Colonic mucosa (tissue), 4 donors: ENCODE measurements at regions not wholly inside any gene's neighbourhood (a gene's known extent, or its start where the extent isn't known, plus 50 kb on each side); places are given as distances from the start of the nearest gene placed in this dataset.

ENCODE experiments used
- DNase-seq: peaks from one replicate; pipeline ENCODE4 v3.0.0-alpha.2; 2020
- H3K27ac ChIP-seq: fragments of 200-600 bp; one replicate; pipeline ENCODE4 v1.8.0; 2021
- H3K27me3 ChIP-seq: fragments of 200-600 bp; one replicate; pipeline ENCODE4 v1.8.0; 2021
- H3K36me3 ChIP-seq: fragments of 200-600 bp; one replicate; pipeline ENCODE4 v1.8.0; 2021
- H3K4me1 ChIP-seq: fragments of 200-600 bp; one replicate; pipeline ENCODE4 v1.8.0; 2021; ENCODE audit warnings: mild to moderate bottlenecking
- H3K4me3 ChIP-seq: fragments of 200-600 bp; one replicate; pipeline ENCODE4 v1.8.0; 2021
- H3K9ac ChIP-seq, 2 donors: one replicate each; pipeline ENCODE4 v1.7.0; 2013; ENCODE audit warnings: control low read depth in 2 of 2, low read depth in 2 of 2, low read length in 2 of 2
- H3K9me3 ChIP-seq: fragments of 200-600 bp; one replicate; pipeline ENCODE4 v1.8.0; 2021
- intact Hi-C: fragments of 100-400 bp; cut with DNase I; formaldehyde crosslinking; loops from one replicate; pipeline ENCODE4 v1.14.1; 2022
- TF ChIP-seq, protein P1 (sequence below): fragments of 200-600 bp; IDR thresholded peaks from one replicate; pipeline ENCODE4 v1.8.0; 2022; ENCODE audit warnings: antibody characterized with exemption, mild to moderate bottlenecking
- donor health status: healthy.
- donor health status: DM: no; HTN: no; CAD: no.
- donor health status: DM: no; HTN: no; CAD: no.

DNA sequence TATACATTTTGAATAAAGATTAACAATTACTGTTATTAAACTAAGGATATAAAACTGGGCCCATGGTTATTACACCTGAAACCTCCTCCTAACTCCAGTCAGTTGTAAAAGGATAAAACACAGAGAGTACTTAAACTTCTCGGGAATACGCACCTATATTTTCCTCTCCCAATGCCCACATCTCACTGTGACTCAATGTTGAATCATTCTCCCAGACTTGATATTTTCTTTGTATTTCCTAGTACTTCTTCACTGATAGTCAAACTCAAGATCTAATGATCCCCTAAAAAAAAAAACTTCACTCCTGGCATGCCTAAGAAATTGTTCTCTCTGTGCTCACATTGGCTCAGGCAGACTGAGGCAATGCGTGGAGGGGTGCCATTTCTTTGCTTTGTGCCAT lies 212.5 kb upstream of the DKK2 start:
- intact Hi-C loops: no loop called here
- DNase-seq: no peak
- H3K9ac ChIP-seq: no peak overlapping the region
- no peaks in the 10 kb centered on the region for H3K27me3 ChIP-seq
- TF ChIP-seq, protein P1, sequence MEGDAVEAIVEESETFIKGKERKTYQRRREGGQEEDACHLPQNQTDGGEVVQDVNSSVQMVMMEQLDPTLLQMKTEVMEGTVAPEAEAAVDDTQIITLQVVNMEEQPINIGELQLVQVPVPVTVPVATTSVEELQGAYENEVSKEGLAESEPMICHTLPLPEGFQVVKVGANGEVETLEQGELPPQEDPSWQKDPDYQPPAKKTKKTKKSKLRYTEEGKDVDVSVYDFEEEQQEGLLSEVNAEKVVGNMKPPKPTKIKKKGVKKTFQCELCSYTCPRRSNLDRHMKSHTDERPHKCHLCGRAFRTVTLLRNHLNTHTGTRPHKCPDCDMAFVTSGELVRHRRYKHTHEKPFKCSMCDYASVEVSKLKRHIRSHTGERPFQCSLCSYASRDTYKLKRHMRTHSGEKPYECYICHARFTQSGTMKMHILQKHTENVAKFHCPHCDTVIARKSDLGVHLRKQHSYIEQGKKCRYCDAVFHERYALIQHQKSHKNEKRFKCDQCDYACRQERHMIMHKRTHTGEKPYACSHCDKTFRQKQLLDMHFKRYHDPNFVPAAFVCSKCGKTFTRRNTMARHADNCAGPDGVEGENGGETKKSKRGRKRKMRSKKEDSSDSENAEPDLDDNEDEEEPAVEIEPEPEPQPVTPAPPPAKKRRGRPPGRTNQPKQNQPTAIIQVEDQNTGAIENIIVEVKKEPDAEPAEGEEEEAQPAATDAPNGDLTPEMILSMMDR: no peak
- H3K36me3 ChIP-seq: no peaks in the 10 kb centered on the region
- no peaks in the 10 kb centered on the region for H3K4me1 ChIP-seq
- no peak overlapping the region for H3K4me3 ChIP-seq
- H3K9me3 ChIP-seq: no peaks in the 10 kb centered on the region
- H3K27ac ChIP-seq: no peak overlapping the region

DNA sequence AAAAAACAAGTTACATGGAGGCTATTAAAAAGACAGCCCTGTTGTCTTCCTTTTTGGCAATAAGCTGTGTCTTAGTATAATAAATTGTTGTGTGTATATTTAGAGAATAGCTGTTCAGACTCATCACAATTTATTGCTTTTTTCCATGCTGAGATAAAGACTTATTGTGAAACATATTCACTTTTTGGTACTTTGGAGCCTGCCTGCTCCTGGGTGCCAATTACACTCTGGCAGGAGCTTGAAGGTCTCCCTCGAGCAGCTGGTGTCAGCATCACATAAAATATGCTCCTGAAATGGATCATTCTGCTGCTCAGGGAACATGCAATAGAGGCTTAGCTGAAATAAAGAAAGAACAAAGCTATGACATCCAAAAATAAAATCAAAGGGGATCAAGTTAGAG lies 211.6 kb upstream of the DKK2 start:
- no peaks in the 10 kb centered on the region for H3K36me3 ChIP-seq
- TF ChIP-seq, protein P1: no peak
- no peaks in the 10 kb centered on the region for H3K9me3 ChIP-seq
- no peaks in the 10 kb centered on the region for H3K4me1 ChIP-seq
- no peak overlapping the region for H3K27ac ChIP-seq
- no peak overlapping the region for H3K4me3 ChIP-seq
- DNase-seq: no peak
- intact Hi-C loops: no loop called here
- no peak overlapping the region for H3K9ac ChIP-seq
- H3K27me3 ChIP-seq: no peaks in the 10 kb centered on the region

DNA sequence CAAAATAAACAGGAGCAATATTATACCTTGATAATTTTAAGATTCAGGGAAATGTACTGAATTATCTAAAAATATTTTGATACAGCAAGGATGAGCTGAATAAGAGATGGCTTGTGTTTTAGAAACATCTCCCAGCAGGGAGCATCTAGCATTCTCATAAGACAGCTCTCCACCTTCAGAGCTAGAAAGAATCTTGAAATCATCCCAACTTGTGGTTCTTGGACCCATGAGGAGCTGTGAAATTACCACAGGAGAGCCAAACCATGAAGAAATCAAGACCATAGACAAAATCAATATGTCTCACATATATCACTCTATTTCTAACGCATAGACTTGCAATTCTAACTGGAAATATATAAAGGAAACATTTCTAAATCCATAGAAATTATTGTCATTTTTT lies 210.6 kb upstream of the DKK2 start:
- Histone ChIP-seq H3K27ac (no peak overlapping the region), H3K36me3 (no peaks in the 10 kb centered on the region), H3K9me3 (no peaks in the 10 kb centered on the region), H3K9ac (no peak overlapping the region), H3K27me3 (no peaks in the 10 kb centered on the region), H3K4me3 (no peak overlapping the region), H3K4me1 (no peaks in the 10 kb centered on the region)
- intact Hi-C loops: no loop called here
- no peak for DNase-seq
- TF ChIP-seq, protein P1: no peak

DNA sequence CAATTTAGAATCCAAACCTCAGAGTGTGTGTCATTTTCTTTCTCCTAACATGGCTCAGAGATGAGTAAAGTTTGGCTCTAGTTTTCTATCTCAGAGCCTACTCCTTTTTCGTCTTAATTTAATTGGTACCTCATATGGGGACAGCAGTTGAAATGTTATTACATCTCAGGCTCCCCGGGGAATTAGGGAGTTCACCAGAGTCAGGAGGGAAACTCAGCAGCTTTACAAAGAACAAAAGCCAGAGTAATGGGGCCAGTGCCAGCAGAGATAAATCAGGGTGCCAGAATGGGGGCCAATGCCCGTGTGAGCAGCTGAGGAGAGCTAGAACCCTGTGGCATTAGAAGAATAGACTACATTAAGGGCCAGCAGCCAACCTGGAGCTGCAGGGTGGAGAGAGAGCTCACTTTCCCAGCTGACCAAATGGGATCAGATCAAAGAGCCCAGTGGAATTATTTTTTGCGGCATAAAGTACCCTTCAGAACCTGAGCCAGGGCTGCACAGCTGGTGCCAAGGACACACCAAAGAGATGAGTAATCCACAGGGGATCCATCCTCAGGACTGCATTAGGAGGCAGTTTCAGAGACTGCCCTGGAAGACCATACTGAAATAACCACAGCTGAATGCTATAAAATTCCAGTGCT lies 207.1 kb upstream of the DKK2 start:
- Histone ChIP-seq H3K4me3 (no peak overlapping the region), H3K27ac (no peak overlapping the region)
- intact Hi-C loops: no loop called here

DNA sequence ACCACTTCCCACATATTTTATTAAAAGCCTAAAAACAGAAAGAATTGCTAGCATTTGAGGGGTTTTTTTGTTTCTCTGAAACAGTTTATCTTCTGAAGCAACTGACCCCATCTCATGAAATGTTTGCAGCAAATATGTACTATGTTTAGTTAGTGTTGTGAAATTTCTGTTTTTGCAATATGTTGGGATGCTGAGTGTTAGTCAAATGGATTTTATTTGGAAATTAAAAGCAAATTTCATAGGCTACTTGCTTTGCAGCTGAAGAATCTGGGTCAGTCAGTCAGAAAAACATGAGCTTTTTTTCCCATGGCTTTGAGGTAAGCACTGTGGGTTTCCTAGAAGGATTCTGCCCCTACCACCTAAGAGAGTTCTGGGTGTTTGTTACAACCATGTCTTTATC lies 184.9 kb upstream of the DKK2 start:
- no peaks in the 10 kb centered on the region for H3K9me3 ChIP-seq
- intact Hi-C loops: no loop called here
- H3K27ac ChIP-seq: no peak overlapping the region
- no peak for DNase-seq
- H3K9ac ChIP-seq: no peak overlapping the region
- H3K36me3 ChIP-seq: no peaks in the 10 kb centered on the region
- H3K27me3 ChIP-seq: no peaks in the 10 kb centered on the region
- TF ChIP-seq, protein P1: no peak
- H3K4me3 ChIP-seq: no peak overlapping the region
- H3K4me1 ChIP-seq: no peaks in the 10 kb centered on the region

More for the DNA sequence above, 207.1 kb upstream of the DKK2 start:
- peak; percentile 20 for DNase-seq
- no peaks in the 10 kb centered on the region for H3K27me3 ChIP-seq
- no peak overlapping the region for H3K9ac ChIP-seq
- H3K36me3 ChIP-seq: no peaks in the 10 kb centered on the region
- TF ChIP-seq, protein P1: no peak
- no peaks in the 10 kb centered on the region for H3K4me1 ChIP-seq
- H3K9me3 ChIP-seq: no peaks in the 10 kb centered on the region
